ENCODE measurements at regions not wholly inside any gene's neighbourhood (a gene's known extent, or its start where the extent isn't known, plus 50 kb on each side); places are given as distances from the start of the nearest gene placed in this dataset.

DNA sequence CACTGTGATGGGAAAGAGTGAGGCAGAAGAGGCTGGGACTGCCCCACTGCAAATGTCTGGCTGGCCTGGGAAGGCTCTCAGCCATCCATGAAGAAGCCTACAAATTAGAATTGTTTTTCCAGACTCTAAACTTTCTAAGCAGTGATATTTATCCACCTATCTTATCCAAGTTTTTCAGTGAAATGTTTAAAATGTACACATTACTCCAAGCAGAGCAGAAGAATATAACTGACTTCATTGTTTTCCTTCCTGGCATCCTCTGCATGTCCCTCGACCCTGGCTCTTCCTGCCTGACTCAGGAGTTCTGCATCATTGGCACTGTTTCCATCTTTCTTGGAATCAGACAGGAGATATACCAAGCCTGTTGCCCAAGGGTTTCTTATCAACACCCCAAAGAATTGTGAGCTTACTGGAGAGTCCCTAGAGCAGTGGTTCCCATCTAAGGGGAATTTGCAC lies 401.5 kb upstream of the PROK2 start:
- DNase-seq: no peak

GRCh38 chr3:72185549-72186399 lies 400.8 kb upstream of the PROK2 start:
- no peak for DNase-seq

GRCh38 chr3:72183489-72183888 lies 398.5 kb upstream of the PROK2 start:
- DNase-seq: no peak

DNA sequence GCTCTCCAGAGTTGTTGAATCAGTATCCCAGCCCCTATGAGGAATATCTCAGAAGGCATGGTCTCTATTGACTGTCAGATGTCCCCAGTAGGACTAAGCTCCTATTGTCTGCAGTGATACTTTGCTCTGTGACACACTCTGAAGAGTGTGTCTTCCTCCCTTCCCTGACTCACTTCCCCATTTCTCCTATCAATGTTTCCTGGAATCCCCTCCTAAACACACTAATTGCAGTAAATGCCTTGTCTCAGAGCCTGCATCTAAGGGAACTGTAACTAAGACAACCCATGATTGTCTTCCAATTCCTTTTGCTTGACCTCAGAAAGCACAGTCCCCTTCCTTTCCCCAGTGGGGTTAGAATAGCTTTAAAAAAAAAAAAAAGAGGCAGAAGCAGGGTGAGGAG lies 397.3 kb upstream of the PROK2 start:
- no peak for DNase-seq

DNA sequence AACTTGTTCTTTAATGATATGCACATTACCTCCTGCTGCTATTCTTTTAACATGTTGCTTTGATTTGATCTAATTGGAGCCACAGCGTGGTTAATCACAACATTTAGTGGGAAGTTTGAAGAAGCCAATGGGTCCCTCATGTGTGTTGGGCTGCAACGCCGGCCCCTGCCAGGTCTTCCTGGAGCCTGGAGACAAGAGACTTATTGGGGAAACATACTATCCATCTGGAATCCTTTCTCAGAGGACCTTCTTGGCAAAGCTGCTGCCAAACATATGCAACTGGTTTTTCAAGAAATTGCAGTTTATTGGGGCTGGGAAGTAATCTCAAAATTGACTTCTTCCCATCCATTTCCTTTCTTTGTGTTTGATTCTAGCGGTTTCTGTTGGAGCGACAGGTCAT lies 396.3 kb upstream of the PROK2 start:
- no peak for DNase-seq

DNA sequence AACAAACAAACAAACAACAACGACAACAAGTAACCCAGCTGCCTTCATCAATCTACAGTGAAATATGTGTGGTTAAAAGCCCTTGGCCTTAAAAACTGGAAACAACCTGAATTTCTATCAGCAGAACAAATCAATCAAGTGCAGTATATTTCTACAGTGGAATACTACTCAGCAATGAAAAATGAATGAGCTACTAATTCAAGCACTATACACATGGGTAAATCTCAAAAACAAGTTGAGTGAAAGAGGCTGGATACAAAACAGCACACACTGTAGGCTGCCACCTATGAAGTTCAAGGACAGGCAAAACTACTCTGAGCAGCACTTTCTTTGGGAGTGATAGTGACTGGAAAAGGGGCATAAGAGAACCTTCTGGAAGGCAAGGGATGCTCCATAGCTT lies 395.5 kb upstream of the PROK2 start:
- DNase-seq: no peak

DNA sequence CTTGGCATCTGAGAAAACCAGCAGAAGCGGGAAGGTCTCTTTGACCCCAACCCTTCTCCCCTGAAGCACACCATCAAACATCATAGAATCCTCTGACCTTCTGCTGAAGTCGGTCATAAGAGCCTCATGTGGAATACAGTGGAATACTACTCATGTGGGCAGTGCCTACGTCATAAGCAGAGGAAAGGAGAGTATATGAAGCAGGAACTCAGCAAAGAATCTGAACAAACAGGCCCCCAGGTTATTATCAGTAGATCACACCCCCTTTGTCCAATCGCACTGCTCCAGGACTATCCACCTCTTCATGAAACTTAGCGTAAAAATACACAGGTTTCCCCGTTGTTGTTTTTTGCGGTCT lies 394.1 kb upstream of the PROK2 start:
- DNase-seq: no peak

DNA sequence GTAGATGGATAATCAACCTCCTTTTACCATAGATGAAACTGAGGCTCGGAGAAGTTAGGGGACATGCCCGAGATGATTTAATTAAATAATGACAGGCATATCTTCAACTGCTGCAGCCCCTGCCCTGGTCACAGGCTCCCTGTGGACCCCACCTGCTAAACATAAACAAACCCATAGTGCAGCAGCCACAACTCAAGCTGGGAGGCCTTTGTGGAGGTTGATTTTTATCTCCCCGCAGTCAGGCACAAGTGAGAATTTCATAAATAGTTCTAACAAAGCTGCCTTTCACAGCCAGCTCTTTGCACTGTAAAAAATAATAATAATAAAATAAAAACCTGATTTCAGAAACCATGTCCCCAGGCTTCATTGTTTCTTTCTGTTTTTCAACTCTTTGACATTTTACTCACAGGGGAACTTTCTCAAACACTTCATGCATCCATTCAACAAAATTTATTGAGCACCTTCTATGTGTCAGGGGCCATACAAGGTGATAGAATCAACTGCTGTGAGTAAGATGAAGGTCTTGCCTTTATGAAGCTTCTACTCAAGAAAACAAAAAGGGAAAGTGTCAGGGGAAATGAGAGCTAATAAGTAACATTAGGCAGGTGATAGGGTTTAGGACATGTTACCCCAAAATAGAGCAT lies 393.6 kb upstream of the PROK2 start:
- DNase-seq: no peak

DNA sequence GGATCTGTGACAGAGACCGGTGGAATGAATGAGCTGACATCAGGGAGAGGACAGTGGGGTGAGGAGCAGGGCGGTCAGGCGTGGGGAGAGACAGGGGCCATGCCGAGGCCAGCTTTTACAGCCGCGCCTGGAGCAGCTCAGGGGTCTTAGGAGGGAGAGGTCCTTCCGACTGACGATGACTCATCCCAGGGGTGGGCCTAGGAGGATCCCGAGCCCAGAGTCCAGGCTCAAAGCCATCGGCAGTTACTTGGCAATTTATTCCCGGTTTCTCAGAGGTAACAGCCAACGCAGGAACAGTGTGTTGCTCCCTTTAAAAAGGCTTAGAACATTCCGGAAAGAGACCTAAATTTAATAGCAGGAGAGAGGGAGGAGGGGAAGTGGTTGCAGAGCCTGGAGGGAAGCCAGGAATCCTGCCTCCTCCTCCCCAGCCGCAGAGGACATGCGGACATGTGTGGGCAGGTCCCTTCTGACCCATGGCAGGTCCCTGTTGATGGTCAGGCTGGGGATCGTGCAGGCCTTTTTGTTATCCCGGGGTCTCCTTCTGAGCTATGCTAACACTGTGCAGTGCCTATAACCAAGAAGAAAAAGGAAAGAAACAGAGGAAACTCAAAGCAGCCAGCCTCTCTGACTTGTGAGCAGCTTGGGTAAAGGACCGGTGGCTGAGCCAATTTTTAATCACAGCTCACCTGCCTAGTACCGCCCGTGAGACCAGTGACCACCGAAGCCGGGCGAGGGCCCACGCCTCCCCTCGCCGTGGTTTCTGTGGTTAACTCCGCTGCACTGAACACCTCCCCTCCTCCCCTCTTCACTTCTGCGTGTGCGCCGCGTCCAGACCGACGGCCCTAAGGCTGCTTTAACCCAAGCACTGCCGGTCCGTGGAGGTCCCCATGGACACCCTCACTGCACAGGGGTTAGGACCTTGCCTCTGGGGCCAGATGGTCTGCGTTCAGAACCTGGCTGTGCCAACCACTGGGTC lies 392.4 kb upstream of the PROK2 start:
- no peak for DNase-seq

DNA sequence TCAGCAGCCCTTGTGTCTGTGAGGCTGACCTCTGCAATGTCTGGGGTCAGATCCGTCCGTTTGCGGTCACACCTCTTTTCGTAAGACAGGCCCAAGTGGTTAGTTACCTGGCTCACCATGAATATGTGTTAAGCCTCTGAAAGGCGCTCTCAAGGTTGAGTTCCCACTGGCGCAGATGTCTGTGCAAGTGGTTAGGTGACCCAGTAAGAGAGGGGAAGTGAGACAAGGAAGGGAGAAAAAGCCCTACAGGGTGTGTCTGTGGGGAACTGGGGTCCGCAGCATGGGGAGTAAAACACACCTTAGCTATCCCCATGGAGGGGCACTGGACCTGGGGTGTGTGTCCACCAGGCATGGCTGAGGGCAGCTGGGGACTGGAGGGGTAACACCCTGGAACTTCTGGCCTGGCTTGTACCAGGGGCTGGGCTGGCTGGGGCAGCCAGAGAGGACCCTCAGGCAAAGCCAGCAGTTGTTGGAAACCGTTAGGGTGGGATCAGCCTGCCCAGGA lies 391.6 kb upstream of the PROK2 start:
- DNase-seq: no peak

GRCh38 chr3:72175296-72175858 lies 390.4 kb upstream of the PROK2 start:
- no peak for DNase-seq

DNA sequence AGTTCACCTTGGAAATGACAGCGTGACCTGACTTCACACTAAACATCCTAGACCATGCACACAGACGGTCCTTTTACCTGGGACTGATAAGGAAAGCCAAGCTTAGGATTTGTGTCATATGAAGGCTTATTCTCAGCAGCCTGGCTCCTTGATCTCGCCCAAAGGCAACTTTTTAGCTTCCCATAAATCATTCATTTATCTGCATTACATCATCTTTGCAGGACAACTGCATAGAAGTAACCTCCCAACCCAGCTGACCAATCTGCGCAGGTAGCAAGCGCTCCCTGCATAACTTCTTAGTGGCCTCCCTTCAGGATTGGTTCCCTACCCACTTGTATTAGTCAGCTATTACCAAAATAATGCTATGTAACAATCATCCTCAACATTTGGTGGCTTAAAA lies 389.9 kb upstream of the PROK2 start:
- DNase-seq: no peak

GRCh38 chr3:72174040-72174439 lies 389.1 kb upstream of the PROK2 start:
- DNase-seq: no peak

DNA sequence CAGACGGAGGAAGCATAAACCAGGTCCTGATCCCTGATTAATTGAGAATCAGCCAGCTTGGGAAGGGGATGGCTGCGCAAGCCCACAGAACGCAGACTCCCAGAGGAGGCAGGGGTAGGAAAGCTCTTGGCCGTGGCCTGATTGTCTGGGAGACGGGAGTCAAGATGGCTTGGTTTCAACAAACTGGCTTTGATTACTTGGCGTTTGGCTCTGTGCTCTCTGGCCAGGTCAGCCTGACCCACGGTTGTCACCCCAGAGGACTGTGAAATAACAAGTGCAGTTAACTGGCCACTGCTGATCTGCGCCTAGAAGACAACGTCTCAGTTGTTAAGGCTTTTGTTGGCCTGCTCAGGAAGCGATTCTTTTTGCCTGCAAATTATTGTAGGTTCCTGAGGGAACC lies 387.0 kb upstream of the PROK2 start:
- no peak for DNase-seq

GRCh38 chr3:72171463-72171881 lies 386.5 kb upstream of the PROK2 start:
- no peak for DNase-seq

GRCh38 chr3:72169561-72170472 lies 384.9 kb upstream of the PROK2 start:
- no peak for DNase-seq

DNA sequence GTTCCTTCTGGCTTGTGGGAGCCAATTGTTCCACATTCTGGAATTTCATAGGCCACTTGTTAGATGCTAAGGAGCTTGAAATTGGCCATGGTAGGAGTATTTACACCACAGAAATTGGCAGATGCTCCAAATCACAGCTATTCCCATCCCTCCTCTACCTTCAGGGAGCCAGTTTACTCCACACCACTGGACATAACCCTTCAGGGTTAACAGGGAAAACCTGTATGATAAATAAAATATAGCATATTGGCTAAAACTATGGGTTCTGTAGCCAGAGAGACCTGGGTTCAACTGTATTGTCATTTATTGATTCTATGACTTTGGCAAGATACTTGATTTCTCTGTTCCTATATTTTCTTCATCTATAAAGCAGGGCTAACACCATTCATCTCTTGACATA lies 384.2 kb upstream of the PROK2 start:
- no peak for DNase-seq

GRCh38 chr3:72165808-72166207 lies 380.9 kb upstream of the PROK2 start:
- no peak for DNase-seq

DNA sequence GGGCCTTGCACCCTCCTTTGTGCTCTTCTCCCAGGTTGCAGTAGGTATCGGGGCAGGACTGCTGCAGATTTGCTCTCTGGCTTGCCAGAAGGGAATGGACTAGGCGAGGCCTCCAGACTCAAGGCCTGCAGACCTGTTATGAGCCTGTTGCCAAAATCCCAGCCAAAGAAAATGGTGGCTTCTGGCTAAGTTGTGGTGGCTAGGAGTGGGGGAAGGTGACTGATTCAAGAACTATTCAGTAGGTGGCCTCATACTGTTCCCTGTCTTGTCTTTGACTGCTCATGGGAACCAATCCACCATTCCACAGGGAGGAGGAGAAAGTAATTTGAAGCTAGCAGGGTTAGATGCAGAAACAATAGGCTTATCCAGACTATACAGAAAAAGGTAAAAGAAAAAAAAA lies 380.4 kb upstream of the PROK2 start:
- no peak for DNase-seq

- no peak for DNase-seq
These were observed 379.7 kb upstream of the PROK2 start for GRCh38 chr3:72164635-72164978.

DNA sequence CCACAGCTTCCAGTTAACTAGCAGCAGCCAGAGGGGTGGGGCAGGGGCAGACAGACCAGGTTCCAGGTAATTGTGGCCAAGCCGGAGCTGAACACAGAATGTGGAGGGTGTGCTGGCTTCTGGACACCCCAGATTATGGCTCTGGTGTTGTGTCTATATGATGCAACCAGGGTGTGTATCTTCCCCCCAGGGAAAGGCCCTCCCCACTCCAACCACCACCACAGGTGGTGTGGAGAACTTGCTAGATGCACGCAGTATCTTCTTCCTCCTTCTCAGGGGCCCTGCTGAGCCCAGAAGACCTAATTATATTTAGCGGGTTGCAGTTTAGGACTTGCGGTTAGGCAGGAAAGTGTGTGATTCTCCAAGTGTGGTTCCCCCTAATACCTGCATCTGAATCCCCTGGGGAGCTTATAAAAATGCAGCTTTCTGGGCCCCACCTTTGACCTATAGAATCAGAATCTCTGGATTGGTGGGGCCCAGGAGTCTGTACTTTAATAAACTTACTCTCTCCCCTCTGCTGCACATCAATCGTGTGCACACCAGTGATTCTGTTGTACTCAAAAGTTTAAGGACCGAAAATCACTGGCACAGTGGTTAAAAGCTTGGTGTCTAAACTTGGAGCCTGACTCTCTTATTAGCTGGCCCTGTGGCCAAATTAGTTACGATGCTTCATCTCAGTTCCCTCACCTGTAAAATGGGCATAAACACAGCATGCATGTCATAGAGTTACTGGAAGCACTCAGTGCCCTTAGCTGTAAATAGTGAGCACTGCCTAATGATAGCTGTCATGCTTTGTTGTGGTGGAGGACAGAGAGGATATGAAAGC lies 379.1 kb upstream of the PROK2 start:
- no peak for DNase-seq

Measured in activated CD4-positive, CD25-positive, alpha-beta regulatory T cell treated with anti-CD3 and anti-CD28 coated beads, Interleukin-2, amount 50 U/mL, for 72 hours (primary cell).